ENCODE measurements at regions not wholly inside any gene's neighbourhood (a gene's known extent, or its start where the extent isn't known, plus 50 kb on each side); places are given as distances from the start of the nearest gene placed in this dataset.

DNA sequence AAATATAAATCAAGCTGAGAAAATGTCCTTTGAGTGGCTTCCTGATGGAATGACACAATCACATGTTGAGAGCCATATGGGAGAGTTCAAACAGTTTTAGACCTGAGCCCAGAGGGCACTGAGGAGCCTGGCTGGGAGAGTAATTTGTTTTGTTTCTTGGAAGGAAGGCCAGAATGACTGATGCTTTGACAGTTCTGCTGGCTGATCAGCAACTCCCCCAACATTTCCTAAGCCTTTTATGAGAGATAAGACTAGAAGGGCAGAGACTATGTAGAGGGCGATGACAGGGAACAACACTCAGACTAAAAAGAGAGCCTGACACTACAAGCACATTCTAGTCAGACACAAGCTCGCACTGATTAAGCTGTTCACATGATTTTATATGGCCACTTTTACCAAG, 169.2 kb downstream of the COX7C start:
- Histone ChIP-seq H3K9me1 (ENCODE audit: control insufficient read depth, extremely low read depth, insufficient read depth, low read length) (no peaks in the 10 kb centered on the region), H4K20me1 (ENCODE audit: control insufficient read depth, extremely low read depth, insufficient read depth, low read length) (no peaks in the 10 kb centered on the region), H3K27ac (ENCODE audit: control insufficient read depth, insufficient read depth, low read length) (no peak overlapping the region), H3K9ac (ENCODE audit: control insufficient read depth, extremely low read depth, insufficient read depth, low read length) (no peak overlapping the region), H3K79me2 (ENCODE audit: control insufficient read depth, insufficient read depth, low read length) (no peaks in the 10 kb centered on the region), H3K4me3 (ENCODE audit: control insufficient read depth in 2 of 3, extremely low read depth in 1 of 3, insufficient read depth in 2 of 3, low read depth in 1 of 3, low read length in 3 of 3) (no peak overlapping the region), H3K27me3 (ENCODE audit: control insufficient read depth, extremely low read depth, insufficient read depth, low read length) (no peaks in the 10 kb centered on the region), H3K9me3 (ENCODE audit: control insufficient read depth, low read depth, low read length) (no peaks in the 10 kb centered on the region), H3K4me2 (ENCODE audit: control insufficient read depth, extremely low read depth, insufficient read depth, low read depth, low read length) (no peak overlapping the region), H3K36me3 (ENCODE audit: control insufficient read depth in 2 of 2, extremely low read depth in 1 of 2, insufficient read depth in 2 of 2, low read length in 2 of 2) (no peaks in the 10 kb centered on the region), H3K4me1 (ENCODE audit: control insufficient read depth, extremely low read depth, insufficient read depth, low read length) (no peaks in the 10 kb centered on the region), H2AFZ (ENCODE audit: control insufficient read depth, low read length) (no peak overlapping the region)
- DNase-seq (ENCODE audit: low read depth, low spot score), result no peak
- TF ChIP-seq, protein P1, sequence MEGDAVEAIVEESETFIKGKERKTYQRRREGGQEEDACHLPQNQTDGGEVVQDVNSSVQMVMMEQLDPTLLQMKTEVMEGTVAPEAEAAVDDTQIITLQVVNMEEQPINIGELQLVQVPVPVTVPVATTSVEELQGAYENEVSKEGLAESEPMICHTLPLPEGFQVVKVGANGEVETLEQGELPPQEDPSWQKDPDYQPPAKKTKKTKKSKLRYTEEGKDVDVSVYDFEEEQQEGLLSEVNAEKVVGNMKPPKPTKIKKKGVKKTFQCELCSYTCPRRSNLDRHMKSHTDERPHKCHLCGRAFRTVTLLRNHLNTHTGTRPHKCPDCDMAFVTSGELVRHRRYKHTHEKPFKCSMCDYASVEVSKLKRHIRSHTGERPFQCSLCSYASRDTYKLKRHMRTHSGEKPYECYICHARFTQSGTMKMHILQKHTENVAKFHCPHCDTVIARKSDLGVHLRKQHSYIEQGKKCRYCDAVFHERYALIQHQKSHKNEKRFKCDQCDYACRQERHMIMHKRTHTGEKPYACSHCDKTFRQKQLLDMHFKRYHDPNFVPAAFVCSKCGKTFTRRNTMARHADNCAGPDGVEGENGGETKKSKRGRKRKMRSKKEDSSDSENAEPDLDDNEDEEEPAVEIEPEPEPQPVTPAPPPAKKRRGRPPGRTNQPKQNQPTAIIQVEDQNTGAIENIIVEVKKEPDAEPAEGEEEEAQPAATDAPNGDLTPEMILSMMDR (optimal IDR thresholded peaks at IDR 0.05 in 1 of 3, IDR thresholded peaks at IDR 0.05 in 1 of 3, conservative IDR thresholded peaks at IDR 0.05 in 1 of 3; ENCODE audit: extremely low read depth in 1 of 3, insufficient read depth in 2 of 3, low read length in 3 of 3), result no peak
- no peak for TF ChIP-seq EZH2 (IDR thresholded peaks at IDR 0.05; ENCODE audit: low read length)
- dilution Hi-C loops (cut with MboI; ENCODE audit: extremely low pct_ligation_motif_present, low sequenced_read_pairs), result no loop called here
- FAIRE-seq, result no peak

DNA sequence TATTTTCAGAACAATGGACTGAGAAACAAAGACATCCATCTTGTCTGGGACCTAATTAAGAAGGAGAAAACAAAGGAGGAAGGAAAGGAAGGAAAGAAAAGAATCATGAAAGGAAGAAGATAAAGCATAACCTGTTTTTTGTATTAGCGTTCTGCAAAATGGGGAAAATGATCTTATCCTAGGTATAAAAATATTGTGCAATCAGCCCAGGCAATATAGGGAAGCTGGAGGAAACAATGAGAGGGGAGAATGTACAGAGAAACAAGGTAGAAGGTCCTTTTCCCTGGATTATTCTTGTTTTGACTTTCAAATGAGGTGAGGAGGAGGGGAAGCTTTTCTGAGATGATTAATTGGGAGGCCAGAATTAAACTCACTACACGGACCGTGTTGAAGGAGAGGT, 177.9 kb downstream of the COX7C start:
- Histone ChIP-seq H3K4me2 (ENCODE audit: control insufficient read depth, extremely low read depth, insufficient read depth, low read depth, low read length) (no peak overlapping the region), H3K9me1 (ENCODE audit: control insufficient read depth, extremely low read depth, insufficient read depth, low read length) (no peaks in the 10 kb centered on the region), H3K4me3 (ENCODE audit: control insufficient read depth in 2 of 3, extremely low read depth in 1 of 3, insufficient read depth in 2 of 3, low read depth in 1 of 3, low read length in 3 of 3) (no peak overlapping the region), H3K27me3 (ENCODE audit: control insufficient read depth, extremely low read depth, insufficient read depth, low read length) (no peaks in the 10 kb centered on the region), H3K9me3 (ENCODE audit: control insufficient read depth, low read depth, low read length) (no peaks in the 10 kb centered on the region), H4K20me1 (ENCODE audit: control insufficient read depth, extremely low read depth, insufficient read depth, low read length) (no peaks in the 10 kb centered on the region), H3K9ac (ENCODE audit: control insufficient read depth, extremely low read depth, insufficient read depth, low read length) (no peak overlapping the region), H2AFZ (ENCODE audit: control insufficient read depth, low read length) (no peak overlapping the region), H3K4me1 (ENCODE audit: control insufficient read depth, extremely low read depth, insufficient read depth, low read length) (no peaks in the 10 kb centered on the region), H3K27ac (ENCODE audit: control insufficient read depth, insufficient read depth, low read length) (no peak overlapping the region), H3K79me2 (ENCODE audit: control insufficient read depth, insufficient read depth, low read length) (no peaks in the 10 kb centered on the region), H3K36me3 (ENCODE audit: control insufficient read depth in 2 of 2, extremely low read depth in 1 of 2, insufficient read depth in 2 of 2, low read length in 2 of 2) (no peaks in the 10 kb centered on the region)
- TF ChIP-seq, protein P1 (optimal IDR thresholded peaks at IDR 0.05 in 1 of 3, IDR thresholded peaks at IDR 0.05 in 1 of 3, conservative IDR thresholded peaks at IDR 0.05 in 1 of 3; ENCODE audit: extremely low read depth in 1 of 3, insufficient read depth in 2 of 3, low read length in 3 of 3), result no peak
- TF ChIP-seq EZH2 (IDR thresholded peaks at IDR 0.05; ENCODE audit: low read length), result no peak
- dilution Hi-C loops (cut with MboI; ENCODE audit: extremely low pct_ligation_motif_present, low sequenced_read_pairs), result no loop called here
- FAIRE-seq, result no peak
- no peak for DNase-seq (ENCODE audit: low read depth, low spot score)
